ENCODE measurements at regions not wholly inside any gene's neighbourhood (a gene's known extent, or its start where the extent isn't known, plus 50 kb on each side); places are given as distances from the start of the nearest gene placed in this dataset.
"Not testable (repeated sequence)": the region's sequence is repeated elsewhere in the genome, so short reads cannot be mapped to it uniquely, and the experiment has no call there.

DNA sequence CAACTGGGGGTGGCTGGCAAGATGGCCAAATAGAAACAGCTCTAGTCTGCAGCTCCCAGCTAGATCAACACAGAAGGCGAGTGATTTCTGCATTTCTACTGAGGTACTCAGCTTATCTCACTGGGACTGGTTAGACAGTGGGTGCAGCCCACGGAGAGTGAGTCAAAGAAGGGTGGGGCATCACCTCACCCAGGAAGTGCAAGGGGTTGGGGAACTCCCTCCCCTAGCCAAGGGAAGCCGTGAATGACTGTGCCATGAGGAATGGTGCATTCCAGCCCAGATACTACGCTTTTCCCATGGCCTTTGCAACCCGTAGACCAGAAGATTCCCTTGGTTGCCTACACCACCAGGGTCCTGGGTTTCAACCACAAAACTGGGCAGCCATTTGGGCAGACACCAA lies 452.6 kb downstream of the NR4A2 start:
- not testable (repeated sequence) for DNase-seq

GRCh38 chr2:155872396-155872795 lies 460.1 kb downstream of the NR4A2 start:
- no peak for DNase-seq

DNA sequence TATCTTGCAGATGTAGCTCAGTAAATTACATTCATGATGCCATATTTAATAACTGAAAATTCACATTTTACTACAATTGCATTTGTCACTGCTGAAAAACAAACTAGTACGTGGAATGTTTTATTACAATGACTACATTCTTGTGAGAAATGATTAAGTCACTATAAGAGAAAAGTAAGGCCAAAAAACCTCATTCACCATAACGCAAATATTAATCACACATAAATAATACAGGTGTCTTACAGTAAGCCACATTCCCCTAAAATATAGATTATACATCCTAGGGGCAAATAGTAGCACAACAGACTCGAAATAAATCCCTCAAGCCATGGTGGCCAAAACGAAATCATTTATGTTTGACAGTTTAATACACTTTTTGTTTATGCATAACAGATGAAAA lies 460.6 kb downstream of the NR4A2 start:
- no peak for DNase-seq

DNA sequence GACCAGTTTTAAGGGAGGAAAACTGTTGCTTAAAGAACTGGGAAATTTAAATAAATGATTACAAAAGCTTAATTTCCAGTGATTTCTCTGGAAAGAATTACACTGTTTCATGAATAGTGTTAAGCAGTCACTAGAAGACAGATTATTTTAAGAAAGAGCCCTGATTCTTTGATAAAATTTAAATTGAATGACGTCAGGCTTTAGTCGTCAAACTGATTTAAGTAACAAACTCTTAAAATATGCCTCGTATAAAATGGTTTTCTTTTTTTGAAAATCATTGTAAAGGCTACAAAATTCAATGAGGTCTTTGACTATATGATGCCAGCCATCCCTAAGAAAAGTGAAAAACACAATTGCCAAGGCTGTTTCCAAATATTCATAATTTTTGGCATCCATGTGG lies 465.0 kb downstream of the NR4A2 start:
- DNase-seq, result no peak

- no peak for DNase-seq
Measured at GRCh38 chr2:155866477-155866876, 466.0 kb downstream of the NR4A2 start.

GRCh38 chr2:155852156-155852555 lies 480.4 kb downstream of the NR4A2 start:
- no peak for DNase-seq

GRCh38 chr2:155846259-155846658 lies 486.3 kb downstream of the NR4A2 start:
- DNase-seq, result no peak

- no peak for DNase-seq
Measured at GRCh38 chr2:155844461-155844860, 488.1 kb downstream of the NR4A2 start.

- DNase-seq, result no peak
Measured at GRCh38 chr2:155842103-155842502, 490.4 kb downstream of the NR4A2 start.

- no peak for DNase-seq
Measured at GRCh38 chr2:155841442-155841841, 491.1 kb downstream of the NR4A2 start.

DNA sequence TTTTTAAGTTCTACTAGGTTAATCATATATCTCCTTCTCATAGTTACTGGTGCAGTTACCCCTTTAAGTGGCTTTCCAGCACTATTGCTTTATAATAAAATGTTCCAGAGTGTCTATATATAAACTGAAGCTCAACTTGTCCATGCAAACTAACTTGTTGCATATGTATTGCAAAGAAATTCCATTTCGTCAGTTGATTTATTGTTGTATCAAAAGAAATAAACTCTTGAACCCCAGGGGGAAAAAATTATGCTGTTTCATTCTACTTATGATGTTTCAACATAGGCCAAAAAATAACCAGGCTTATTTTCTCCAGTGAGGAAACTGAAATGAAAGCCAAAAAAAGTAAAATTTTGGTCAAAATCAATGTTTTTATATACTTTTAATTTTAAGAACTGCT lies 491.9 kb downstream of the NR4A2 start:
- DNase-seq, result no peak

DNA sequence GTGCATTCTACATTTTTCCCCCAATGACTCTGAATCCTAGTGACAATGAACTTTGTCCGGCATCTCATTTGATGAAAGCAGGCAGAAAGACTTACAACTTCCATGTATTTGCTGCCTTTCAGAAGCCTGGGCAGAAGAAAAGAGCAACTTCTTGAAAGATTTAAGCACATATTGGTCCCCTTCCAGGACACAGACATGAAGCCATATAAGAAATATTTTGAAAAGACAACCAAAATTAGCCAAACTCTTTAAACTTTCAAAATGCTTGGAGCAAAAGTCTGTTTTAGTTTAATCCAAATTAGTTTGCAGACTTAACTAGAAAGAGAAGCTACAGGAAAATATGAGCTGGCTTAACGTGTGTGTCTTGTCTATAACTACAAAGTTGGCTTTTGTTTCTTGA lies 492.5 kb downstream of the NR4A2 start:
- DNase-seq, result no peak

- no peak for DNase-seq
Measured at GRCh38 chr2:155839436-155839835, 493.1 kb downstream of the NR4A2 start.

DNA sequence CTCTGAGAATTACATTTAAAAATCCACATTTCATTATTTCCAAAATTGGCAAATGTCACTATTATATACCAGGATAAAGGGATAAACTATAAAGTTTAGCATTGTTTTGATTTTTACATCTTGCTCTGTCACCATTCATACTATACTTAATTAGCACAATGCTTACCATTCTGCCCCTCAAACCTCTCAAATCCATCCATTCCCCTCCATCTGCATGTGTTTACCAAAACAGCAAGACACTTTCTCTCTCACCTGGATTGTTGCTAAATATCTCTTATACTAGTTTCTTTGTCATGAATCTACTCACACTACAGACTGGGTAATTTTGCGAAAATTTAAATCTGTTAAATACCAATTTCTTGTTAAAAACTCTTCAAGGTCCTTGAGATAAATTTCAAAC lies 496.1 kb downstream of the NR4A2 start:
- DNase-seq, result no peak

DNA sequence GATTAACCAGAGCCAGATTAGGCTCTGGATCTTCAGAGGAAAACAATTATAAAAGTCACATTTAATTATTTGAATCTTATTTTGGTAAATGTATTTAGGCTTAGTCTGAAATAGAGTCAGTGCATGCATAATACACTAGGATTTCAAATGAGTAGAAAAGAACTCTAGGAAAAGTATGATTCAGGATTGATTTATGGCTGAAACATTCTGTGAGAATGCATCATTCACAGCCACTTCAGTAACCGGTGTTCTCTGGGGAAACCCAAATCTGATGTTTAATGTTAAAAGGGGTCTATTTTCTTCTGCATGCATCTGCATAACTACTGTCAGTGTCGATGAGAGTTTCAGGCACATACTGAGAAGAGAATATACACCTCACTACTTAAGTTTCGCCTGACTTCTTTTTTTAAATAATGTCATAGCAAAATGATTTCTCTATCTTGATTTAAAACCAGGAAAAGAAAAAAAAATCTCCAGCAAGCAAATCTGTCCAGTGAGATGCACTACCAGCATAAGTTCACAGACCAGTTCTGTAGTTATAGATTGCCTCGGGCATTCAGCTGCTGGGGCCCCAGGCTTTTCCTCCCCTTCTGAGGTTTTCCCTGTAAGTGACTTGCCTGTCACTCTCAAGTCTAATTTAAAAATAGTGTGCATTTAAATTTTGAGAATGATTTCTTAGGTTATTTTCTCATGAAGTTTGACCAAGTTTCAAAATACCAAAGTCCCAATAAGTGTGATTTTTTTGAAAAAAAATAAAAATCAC lies 501.5 kb downstream of the NR4A2 start:
- DNase-seq, result no peak

DNA sequence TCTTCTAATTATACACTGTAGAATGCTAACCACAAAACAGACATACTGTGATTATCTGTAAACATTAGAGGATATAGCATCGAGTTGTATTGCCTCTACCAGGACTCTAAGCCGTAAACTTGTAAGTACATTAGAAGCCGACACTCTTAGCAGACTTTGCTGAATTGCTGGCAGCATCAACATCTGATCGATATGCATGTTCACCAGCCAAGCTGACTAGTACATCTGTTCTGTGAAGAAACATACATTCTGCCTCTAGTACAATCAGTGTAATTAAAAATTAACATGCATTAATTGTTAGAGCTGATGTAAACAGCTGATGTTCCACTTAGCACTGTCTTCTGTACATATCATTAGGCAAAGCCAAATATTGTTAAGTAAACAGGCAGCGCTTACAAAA lies 502.2 kb downstream of the NR4A2 start:
- no peak for DNase-seq

DNA sequence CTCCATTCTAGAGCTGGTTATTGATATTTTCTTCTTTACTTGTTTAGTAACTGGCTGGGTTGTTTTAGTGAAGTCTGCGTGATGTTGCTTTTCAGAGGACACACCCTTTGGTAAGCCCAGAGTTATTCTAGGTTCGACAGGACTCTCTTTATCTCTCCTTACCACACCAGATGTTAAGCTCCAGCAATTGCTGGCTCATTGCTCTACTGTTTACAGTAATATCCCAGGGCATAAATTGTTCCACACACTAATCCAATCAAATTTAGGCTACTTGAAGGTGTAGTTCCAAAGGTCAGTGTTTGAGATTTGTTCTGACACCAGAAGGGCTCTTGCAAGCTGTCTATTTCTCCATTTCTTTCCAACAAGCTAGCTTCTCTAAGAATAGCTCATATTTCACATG lies 506.6 kb downstream of the NR4A2 start:
- no peak for DNase-seq

DNA sequence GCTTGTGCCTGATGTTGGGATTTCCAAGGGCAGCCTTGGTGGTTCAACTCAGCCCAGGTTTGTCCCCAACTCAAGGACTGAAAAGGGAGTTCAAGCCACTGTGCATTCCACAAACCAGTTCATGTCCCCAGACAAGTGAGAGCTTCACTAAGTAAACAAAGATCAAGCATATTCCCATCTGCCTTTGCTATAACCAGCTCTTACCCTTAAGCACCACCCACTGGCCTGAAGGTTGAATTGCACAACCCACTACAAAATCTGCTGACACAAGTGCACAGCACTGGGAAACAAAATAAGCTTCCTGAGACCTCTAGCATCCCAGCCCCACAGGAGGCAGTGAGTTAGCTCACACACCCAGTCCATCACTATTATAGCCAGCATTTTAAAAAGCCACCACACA lies 516.7 kb downstream of the NR4A2 start:
- peak; percentile 55 to 75 for DNase-seq

GRCh38 chr2:155815275-155815674 lies 517.2 kb downstream of the NR4A2 start:
- no peak for DNase-seq

DNA sequence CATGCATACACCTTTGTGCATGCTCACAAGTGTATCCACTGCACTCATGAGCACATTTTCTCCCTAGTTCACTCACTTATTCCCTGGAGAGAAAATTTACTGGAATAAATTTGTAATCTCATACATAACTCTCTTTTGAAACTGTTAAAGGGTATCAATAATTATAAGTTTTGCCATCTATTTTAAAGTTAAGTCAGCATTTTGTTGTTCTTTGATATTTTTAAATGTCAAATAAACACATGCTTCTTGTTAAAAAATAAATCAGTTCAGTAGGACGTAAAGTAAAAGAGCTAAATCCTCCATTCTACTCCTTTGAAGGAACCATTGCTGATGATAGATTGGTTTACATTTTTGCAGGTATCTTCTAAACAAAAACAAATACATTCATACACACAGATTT lies 522.1 kb downstream of the NR4A2 start:
- no peak for DNase-seq

DNA sequence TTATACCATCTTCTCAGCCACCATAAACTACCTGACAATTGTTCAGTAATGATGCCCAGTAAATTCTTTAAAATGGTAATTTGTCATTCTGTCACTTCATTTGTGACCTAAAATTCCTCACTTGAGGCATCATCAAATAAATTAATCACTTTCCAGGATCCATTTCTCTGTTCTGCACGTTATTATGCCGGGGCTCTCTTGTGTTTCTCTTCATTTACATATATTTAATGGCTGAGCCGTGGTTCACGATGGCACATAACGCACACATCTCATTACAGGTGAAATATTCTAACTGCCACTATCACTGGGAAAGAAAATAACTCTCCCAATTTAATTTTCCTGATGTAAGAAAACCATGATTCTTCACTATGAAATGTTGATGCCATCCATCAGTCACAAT lies 529.6 kb downstream of the NR4A2 start:
- DNase-seq, result no peak

- DNase-seq, result peak in 1 of 2 experiments; percentile 6
Measured at GRCh38 chr2:155792666-155793065, 539.9 kb downstream of the NR4A2 start.

DNA sequence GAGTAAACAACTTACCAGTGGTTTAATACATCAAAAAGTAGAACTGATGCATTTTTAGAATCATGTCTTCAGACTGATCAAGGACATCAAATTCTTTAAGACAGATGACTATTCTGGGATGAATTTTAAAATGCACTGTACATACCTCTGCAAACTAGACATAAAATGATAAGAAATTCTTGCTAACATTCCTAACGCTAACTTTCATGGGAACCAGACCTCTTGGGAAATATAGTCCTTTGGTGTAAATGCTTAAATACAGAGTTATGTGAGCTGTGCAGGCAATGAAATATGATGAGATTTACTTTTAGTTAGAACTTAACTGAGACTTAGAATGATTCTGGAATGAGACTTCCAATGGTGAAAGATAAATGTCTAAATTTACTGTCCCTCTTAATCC lies 562.0 kb downstream of the NR4A2 start:
- no peak for DNase-seq

DNA sequence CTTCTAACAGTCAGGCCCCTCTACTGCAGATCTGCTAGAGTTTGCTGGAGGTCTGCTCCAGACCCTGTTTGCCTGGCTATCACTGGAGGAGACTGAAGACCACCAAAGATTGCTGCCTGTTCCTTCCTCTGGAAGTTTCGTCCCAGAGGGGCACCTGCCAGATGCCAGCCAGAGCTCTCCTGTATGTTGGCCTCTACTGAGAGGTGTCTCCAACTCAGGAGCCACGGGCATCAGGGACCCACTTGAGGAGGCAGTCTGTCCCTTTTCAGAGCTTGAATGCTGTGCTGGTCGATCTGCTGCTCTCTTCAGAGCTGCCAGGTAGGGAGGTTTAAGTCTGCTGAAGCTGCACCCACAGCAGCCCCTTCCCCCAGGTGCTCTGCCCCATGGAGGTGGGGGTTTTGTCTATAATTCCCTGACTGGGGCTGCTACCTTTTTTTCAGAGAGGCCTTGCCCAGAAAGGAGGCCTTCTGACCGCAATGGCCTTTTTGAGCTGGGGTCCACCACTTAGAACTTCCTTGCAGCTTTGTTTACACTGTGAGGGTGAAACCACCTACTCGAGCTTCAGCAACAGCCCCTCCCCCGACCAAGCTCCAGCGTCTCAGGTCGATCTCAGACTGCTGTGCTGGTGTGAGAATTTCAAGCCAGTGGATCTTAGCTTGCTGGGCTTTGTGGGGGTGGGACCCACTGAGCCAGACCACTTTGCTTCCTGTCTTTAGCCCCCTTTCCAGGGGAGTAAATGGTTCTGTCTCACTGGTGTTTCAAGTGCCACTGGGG lies 566.0 kb downstream of the NR4A2 start:
- DNase-seq, result no peak

- DNase-seq, result no peak
Measured at GRCh38 chr2:155755481-155755880, 577.0 kb downstream of the NR4A2 start.
